RWPE1 (cell line): ENCODE measurements at regions not wholly inside any gene's neighbourhood (a gene's known extent, or its start where the extent isn't known, plus 50 kb on each side); places are given as distances from the start of the nearest gene placed in this dataset.

Source experiments
- CTCF ChIA-PET: fragments of 350-600 bp; sonication (Branson Sonifier 250); formaldehyde crosslinking; extraction: SDS; loops from one replicate; lab custom pipeline; 2021; lab: Yijun Ruan, JAX
- POLR2A ChIA-PET: fragments of 400-600 bp; formaldehyde crosslinking; extraction: SDS; loops from one replicate; lab custom pipeline; 2020; ENCODE audit warnings: antibody characterized with exemption; ENCODE audit not compliant: low non-redundant PET; lab: Yijun Ruan, JAX
- DNase-seq: peaks from one replicate; pipeline ENCODE4 v3.0.0; 2012; ENCODE audit warnings: low spot score
- H3K27ac ChIP-seq: fragments of 450-650 bp; 2 replicates; pipeline ENCODE4 v1.5.1; 2017
- CTCF ChIP-seq: fragments of 450-650 bp; conservative IDR thresholded peaks from 2 replicates; pipeline ENCODE4 v1.5.1; 2017; ENCODE audit warnings: low read depth, mild to moderate bottlenecking

- TF ChIP-seq CTCF, result no peak
- ChIA-PET CTCF (no interaction called here), POLR2A (no interaction called here)
- no peak for DNase-seq
- H3K27ac ChIP-seq, result no peak overlapping the region
These were observed 368.1 kb upstream of the SEMA6D start for GRCh38 chr15:47349179-47349578.

GRCh38 chr15:47351501-47351900 is 365.8 kb upstream of the SEMA6D start:
- ChIA-PET CTCF (no interaction called here), POLR2A (no interaction called here)
- no peak for DNase-seq
- no peak overlapping the region for H3K27ac ChIP-seq
- TF ChIP-seq CTCF, result no peak

DNA sequence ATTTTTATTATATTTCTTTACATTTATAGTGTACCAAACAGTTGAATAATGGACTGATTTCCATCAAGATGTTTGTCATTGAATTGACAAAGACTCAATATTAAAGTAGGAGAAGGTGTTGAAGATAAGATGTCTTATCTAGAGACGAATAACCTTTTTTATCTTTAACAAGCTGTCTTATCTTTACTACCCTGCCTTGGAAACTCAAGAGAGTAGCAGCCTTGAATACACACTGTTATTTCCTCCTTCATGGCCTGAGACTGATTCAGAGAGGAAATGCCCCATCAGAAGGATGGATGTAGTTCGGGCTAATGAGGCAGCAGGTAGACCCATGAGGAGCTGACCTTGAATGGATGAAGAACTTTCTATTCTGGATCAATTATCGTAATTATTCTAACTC is 365.1 kb upstream of the SEMA6D start:
- H3K27ac ChIP-seq, result no peak overlapping the region
- ChIA-PET CTCF (no interaction called here), POLR2A (no interaction called here)
- no peak for DNase-seq
- no peak for TF ChIP-seq CTCF

DNA sequence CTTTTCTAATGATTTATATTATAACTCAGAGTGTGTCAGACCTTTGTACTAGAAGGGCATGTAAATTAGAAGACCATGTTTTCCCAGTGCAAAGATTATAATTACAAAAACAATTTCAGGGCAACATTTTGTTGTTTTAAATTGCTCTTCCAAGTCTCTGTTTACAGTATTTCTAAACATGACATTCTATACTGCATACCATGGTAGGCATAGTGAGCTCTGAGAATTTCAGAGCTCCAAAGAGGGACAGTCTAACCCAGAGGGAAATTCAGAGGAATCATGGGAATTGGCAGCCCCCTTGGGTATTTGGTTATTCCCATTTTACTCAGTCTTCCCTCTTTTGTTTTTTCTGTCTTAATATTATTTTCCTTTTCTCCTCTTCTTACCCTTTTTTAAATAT is 361.5 kb upstream of the SEMA6D start:
- no peak overlapping the region for H3K27ac ChIP-seq
- TF ChIP-seq CTCF, result no peak
- CTCF ChIA-PET, result no interaction called here
- no peak for DNase-seq
- POLR2A ChIA-PET, result no interaction called here

GRCh38 chr15:47356297-47356696 is 361.0 kb upstream of the SEMA6D start:
- ChIA-PET CTCF (no interaction called here), POLR2A (no interaction called here)
- H3K27ac ChIP-seq, result no peak overlapping the region
- no peak for DNase-seq
- no peak for TF ChIP-seq CTCF

DNA sequence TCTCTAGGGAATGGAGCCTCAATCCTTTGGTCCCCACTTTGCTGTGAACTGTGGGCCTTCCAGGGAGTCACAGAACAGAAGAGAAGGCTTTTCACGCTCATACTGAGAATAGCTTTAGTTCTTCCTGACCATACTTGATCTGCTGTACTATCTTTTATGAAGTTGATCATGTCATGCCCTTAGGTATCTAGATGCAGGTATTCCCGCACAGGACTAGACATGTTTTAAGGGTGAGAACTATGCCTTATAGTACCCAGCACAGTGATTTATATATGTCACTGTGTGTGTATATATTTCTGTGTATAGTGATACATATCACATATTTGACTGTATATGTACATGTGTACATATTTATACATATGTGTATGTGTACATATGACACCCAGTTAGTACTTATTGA is 358.4 kb upstream of the SEMA6D start:
- no peak for TF ChIP-seq CTCF
- CTCF ChIA-PET, result no interaction called here

GRCh38 chr15:47360305-47360704 is 357.0 kb upstream of the SEMA6D start:
- ChIA-PET CTCF (no interaction called here), POLR2A (no interaction called here)
- no peak for TF ChIP-seq CTCF
- no peak overlapping the region for H3K27ac ChIP-seq
- DNase-seq, result no peak

More for the DNA sequence above, 358.4 kb upstream of the SEMA6D start:
- POLR2A ChIA-PET, result no interaction called here
- no peak for DNase-seq
- H3K27ac ChIP-seq, result no peak overlapping the region
